ENCODE measurements at regions not wholly inside any gene's neighbourhood (a gene's known extent, or its start where the extent isn't known, plus 50 kb on each side); places are given as distances from the start of the nearest gene placed in this dataset.

- dilution Hi-C loops (cut with MboI; ENCODE audit: extremely low pct_ligation_motif_present, low sequenced_read_pairs), result no loop called here
- DNase-seq (ENCODE audit: low read depth, low spot score), result no peak
- Histone ChIP-seq H4K20me1 (replicated peaks; ENCODE audit: control insufficient read depth, extremely low read depth, insufficient read depth, low read length) (no peaks in the 10 kb centered on the region), H3K9me1 (replicated peaks; ENCODE audit: control insufficient read depth, extremely low read depth, insufficient read depth, low read length) (no peaks in the 10 kb centered on the region), H3K27me3 (ENCODE audit: control insufficient read depth in 2 of 2, insufficient read depth in 2 of 2, low read length in 2 of 2) (no peaks in the 10 kb centered on the region), H3K9me3 (replicated peaks; ENCODE audit: control insufficient read depth, insufficient read depth, low read length) (peaks cover 5% of the 10 kb centered on the region), H3K4me2 (ENCODE audit: insufficient read depth, low read length) (no peak overlapping the region), H3K79me2 (ENCODE audit: control insufficient read depth, insufficient read depth, low read length) (no peaks in the 10 kb centered on the region), H3K4me1 (ENCODE audit: control insufficient read depth, extremely low read depth, insufficient read depth, low read length) (no peaks in the 10 kb centered on the region), H3K36me3 (ENCODE audit: control insufficient read depth in 2 of 2, extremely low read depth in 1 of 2, insufficient read depth in 2 of 2, low read length in 2 of 2) (no peaks in the 10 kb centered on the region), H3K9ac (replicated peaks; ENCODE audit: extremely low read depth, insufficient read depth, low read length) (no peak overlapping the region), H2AFZ (ENCODE audit: low read depth, low read length) (no peak overlapping the region), H3K27ac (ENCODE audit: insufficient read depth, low read depth, low read length) (no peak overlapping the region), H3K4me3 (replicated peaks in 1 of 3; ENCODE audit: insufficient read depth in 1 of 3, low read depth in 1 of 3, low read length in 3 of 3) (no peak overlapping the region)
- ChIA-PET POLR2A (no interaction called here), CTCF (no interaction called here)
- no TSS peak for BruUV-seq (replicated peaks)
- no peak for FAIRE-seq
- TF ChIP-seq POLR2AphosphoS5 (IDR thresholded peaks at IDR 0.05; ENCODE audit: insufficient read depth, low read depth, low read length), result no peak
- no peak for TF ChIP-seq POLR2A (IDR thresholded peaks at IDR 0.05; ENCODE audit: low read depth, low read length)
- no peak for TF ChIP-seq CTCF (IDR thresholded peaks at IDR 0.05; ENCODE audit: extremely low read depth in 1 of 2, insufficient read depth in 1 of 2, low read depth in 1 of 2, low read length in 2 of 2)
- TF ChIP-seq MAX (IDR thresholded peaks at IDR 0.05; ENCODE audit: insufficient read depth, insufficient read length), result no peak
- no peak for TF ChIP-seq EZH2 (IDR thresholded peaks at IDR 0.05; ENCODE audit: borderline replicate concordance, low read depth, low read length, severe bottlenecking)
- TF ChIP-seq MYC (IDR thresholded peaks at IDR 0.05; ENCODE audit: low read depth, low read length), result no peak
- no peak for TF ChIP-seq JUN (IDR thresholded peaks at IDR 0.05; ENCODE audit: borderline replicate concordance, insufficient read depth, insufficient read length, low read depth)
- no peak for TF ChIP-seq GATA2 (IDR thresholded peaks at IDR 0.05; ENCODE audit: insufficient read depth, insufficient read length, low read depth, low read length)
- no peak for TF ChIP-seq FOS (IDR thresholded peaks at IDR 0.05; ENCODE audit: borderline replicate concordance, insufficient read depth, low read length)
- intact Hi-C loops (cut with micrococcal nuclease), result no loop called here
Measured at GRCh38 chr13:53513226-53513625, 484.6 kb downstream of the OLFM4 start.
